HuH-7.5 (cell line): ENCODE measurements at regions not wholly inside any gene's neighbourhood (a gene's known extent, or its start where the extent isn't known, plus 50 kb on each side); places are given as distances from the start of the nearest gene placed in this dataset.

Experiments
- DNase-seq: peaks from one replicate; pipeline ENCODE4 v3.0.0; 2011; ENCODE audit warnings: low spot score

GRCh38 chr6:101212640-101213039 lies 180.9 kb upstream of the GRIK2 start:
- no peak for DNase-seq

GRCh38 chr6:101222007-101222406 lies 171.5 kb upstream of the GRIK2 start:
- no peak for DNase-seq

GRCh38 chr6:101224751-101225150 lies 168.8 kb upstream of the GRIK2 start:
- no peak for DNase-seq

- DNase-seq: no peak
Measured at GRCh38 chr6:101226677-101227135, 166.8 kb upstream of the GRIK2 start.

- no peak for DNase-seq
Measured at GRCh38 chr6:101230866-101231265, 162.6 kb upstream of the GRIK2 start.

GRCh38 chr6:101231606-101232235 lies 161.8 kb upstream of the GRIK2 start:
- DNase-seq: no peak

GRCh38 chr6:101232961-101233360 lies 160.5 kb upstream of the GRIK2 start:
- no peak for DNase-seq

GRCh38 chr6:101236709-101237108 lies 156.8 kb upstream of the GRIK2 start:
- no peak for DNase-seq

- no peak for DNase-seq
Measured at GRCh38 chr6:101241442-101241841, 152.1 kb upstream of the GRIK2 start.

GRCh38 chr6:101249470-101249869 lies 144.0 kb upstream of the GRIK2 start:
- DNase-seq: no peak

GRCh38 chr6:101257163-101257562 lies 136.3 kb upstream of the GRIK2 start:
- no peak for DNase-seq

GRCh38 chr6:101259505-101259904 lies 134.0 kb upstream of the GRIK2 start:
- DNase-seq: no peak

GRCh38 chr6:101263596-101263995 lies 129.9 kb upstream of the GRIK2 start:
- DNase-seq: no peak

GRCh38 chr6:101266063-101266462 lies 127.4 kb upstream of the GRIK2 start:
- DNase-seq: no peak

GRCh38 chr6:101268541-101268940 lies 125.0 kb upstream of the GRIK2 start:
- no peak for DNase-seq

GRCh38 chr6:101275251-101275650 lies 118.3 kb upstream of the GRIK2 start:
- DNase-seq: no peak

- no peak for DNase-seq
Measured at GRCh38 chr6:101276066-101276465, 117.4 kb upstream of the GRIK2 start.

GRCh38 chr6:101279410-101279809 lies 114.1 kb upstream of the GRIK2 start:
- DNase-seq: no peak

- DNase-seq: no peak
Measured at GRCh38 chr6:101281266-101281665, 112.2 kb upstream of the GRIK2 start.

GRCh38 chr6:101284131-101284530 lies 109.4 kb upstream of the GRIK2 start:
- no peak for DNase-seq

GRCh38 chr6:101286146-101286545 lies 107.4 kb upstream of the GRIK2 start:
- DNase-seq: no peak

GRCh38 chr6:101290346-101290745 lies 103.2 kb upstream of the GRIK2 start:
- DNase-seq: no peak

- no peak for DNase-seq
Measured at GRCh38 chr6:101294051-101294638, 99.4 kb upstream of the GRIK2 start.

- DNase-seq: no peak
Measured at GRCh38 chr6:101294676-101295075, 98.8 kb upstream of the GRIK2 start.
